Ectodermal cell (in vitro differentiated cells): ENCODE measurements at regions not wholly inside any gene's neighbourhood (a gene's known extent, or its start where the extent isn't known, plus 50 kb on each side); places are given as distances from the start of the nearest gene placed in this dataset.

ENCODE experiments used
- H3K27ac ChIP-seq: 2 replicates; pipeline ENCODE4 v1.7.0; 2013; ENCODE audit warnings: mild to moderate bottlenecking, low read depth, low read length; ENCODE audit not compliant: insufficient read depth, poor library complexity, severe bottlenecking
- H3K27me3 ChIP-seq: 2 replicates; pipeline ENCODE4 v1.7.0; 2013; ENCODE audit warnings: mild to moderate bottlenecking, low read length; ENCODE audit not compliant: insufficient read depth, control insufficient read depth, poor library complexity, severe bottlenecking
- H3K36me3 ChIP-seq: one replicate; pipeline ENCODE4 v1.7.0; 2013; ENCODE audit warnings: low read length; ENCODE audit not compliant: control insufficient read depth, insufficient read depth
- H3K4me1 ChIP-seq: one replicate; pipeline ENCODE4 v1.7.0; 2013; ENCODE audit warnings: low read length; ENCODE audit not compliant: control insufficient read depth, insufficient read depth
- H3K4me3 ChIP-seq: 2 replicates; pipeline ENCODE4 v1.7.0; 2013; ENCODE audit warnings: low read depth, low read length, control low read depth; ENCODE audit not compliant: insufficient read depth
- H3K9me3 ChIP-seq: 2 replicates; pipeline ENCODE4 v1.7.0; 2013; ENCODE audit warnings: mild to moderate bottlenecking, low read length, moderate library complexity; ENCODE audit not compliant: control insufficient read depth
- WGBS, 2 experiments: methylation state at CpG; one replicate each; pipeline ENCODE4 v1.1.7; 2013; ENCODE audit warnings: missing lambda C conversion rate in 2 of 2; 5-methylcytosine and 5-hydroxymethylcytosine counted together

- H3K4me3 ChIP-seq = no peak overlapping the region
- no peaks in the 10 kb centered on the region for H3K4me1 ChIP-seq
- no peaks in the 10 kb centered on the region for H3K9me3 ChIP-seq
- H3K36me3 ChIP-seq = no peaks in the 10 kb centered on the region
- H3K27me3 ChIP-seq = no peaks in the 10 kb centered on the region
- WGBS, 2 experiments = 94 to 96% methylated on average over 11 to 12 of the region's 13 CpGs
- H3K27ac ChIP-seq = no peak overlapping the region
Observed at GRCh38 chr2:59926731-59927130, 626.7 kb downstream of the BCL11A start.

GRCh38 chr2:59925321-59925720 is 628.1 kb downstream of the BCL11A start:
- Histone ChIP-seq H3K36me3 (no peaks in the 10 kb centered on the region), H3K27ac (no peak overlapping the region), H3K4me3 (no peak overlapping the region), H3K4me1 (no peaks in the 10 kb centered on the region), H3K9me3 (no peaks in the 10 kb centered on the region), H3K27me3 (no peaks in the 10 kb centered on the region)
- 88 to 94% methylated on average over 1 of the region's 1 CpG for WGBS, 2 experiments

DNA sequence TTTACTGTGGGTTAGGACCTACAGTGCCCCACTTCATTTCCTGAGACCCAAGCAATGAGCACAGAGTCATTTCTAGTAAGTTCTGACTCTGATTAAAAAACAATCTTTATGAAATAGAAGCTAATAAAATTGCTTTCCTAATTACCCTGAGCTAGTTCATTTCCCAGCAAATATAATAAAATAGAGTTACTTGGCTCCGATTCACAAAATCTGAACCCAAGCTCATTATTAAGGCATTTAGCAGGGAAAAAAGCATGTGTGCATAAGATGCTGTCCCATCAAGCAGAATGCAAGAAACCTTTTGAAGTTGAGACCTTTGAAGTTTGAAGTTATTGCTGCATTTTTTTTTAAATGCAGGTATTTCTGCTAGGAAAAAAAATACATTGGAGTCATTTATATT is 629.1 kb downstream of the BCL11A start:
- no peaks in the 10 kb centered on the region for H3K36me3 ChIP-seq
- no peaks in the 10 kb centered on the region for H3K27me3 ChIP-seq
- H3K27ac ChIP-seq = no peak overlapping the region
- H3K9me3 ChIP-seq = no peaks in the 10 kb centered on the region
- H3K4me1 ChIP-seq = no peaks in the 10 kb centered on the region
- WGBS, 2 experiments = 96 to 100% methylated on average over 1 of the region's 1 CpG
- H3K4me3 ChIP-seq = no peak overlapping the region

GRCh38 chr2:59922450-59922849 is 631.0 kb downstream of the BCL11A start:
- 97 to 100% methylated on average over 4 of the region's 4 CpGs for WGBS, 2 experiments
- H3K27ac ChIP-seq = no peak overlapping the region
- H3K27me3 ChIP-seq = no peaks in the 10 kb centered on the region
- H3K4me1 ChIP-seq = no peaks in the 10 kb centered on the region
- H3K9me3 ChIP-seq = no peaks in the 10 kb centered on the region
- H3K36me3 ChIP-seq = no peaks in the 10 kb centered on the region
- no peak overlapping the region for H3K4me3 ChIP-seq

GRCh38 chr2:59921743-59922142 is 631.7 kb downstream of the BCL11A start:
- WGBS, 2 experiments = 94 to 98% methylated on average over 4 of the region's 4 CpGs

DNA sequence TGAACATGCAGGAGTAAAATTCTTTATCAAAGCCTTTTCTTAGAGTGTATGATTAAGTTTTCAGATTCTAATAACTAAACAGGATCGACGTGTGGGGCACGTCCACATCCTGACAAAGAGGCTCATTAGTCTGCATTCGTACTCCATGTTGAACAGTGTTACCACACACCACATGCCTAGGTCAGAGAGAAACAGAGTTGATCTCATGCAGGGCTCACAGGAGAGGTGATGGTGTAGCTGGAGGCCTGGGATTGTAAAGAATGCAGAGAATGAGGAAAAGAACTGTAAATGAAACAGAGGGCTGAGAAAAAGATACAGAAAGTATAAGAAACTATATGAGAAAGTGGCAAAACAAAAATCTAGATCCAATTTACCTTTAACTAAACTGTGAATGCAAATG is 632.5 kb downstream of the BCL11A start:
- no peaks in the 10 kb centered on the region for H3K36me3 ChIP-seq
- 85 to 96% methylated on average over 4 of the region's 4 CpGs for WGBS, 2 experiments
- H3K9me3 ChIP-seq = no peaks in the 10 kb centered on the region
- H3K4me1 ChIP-seq = no peaks in the 10 kb centered on the region
- H3K4me3 ChIP-seq = no peak overlapping the region
- H3K27me3 ChIP-seq = no peaks in the 10 kb centered on the region
- no peak overlapping the region for H3K27ac ChIP-seq

More at GRCh38 chr2:59921743-59922142, 631.7 kb downstream of the BCL11A start:
- Histone ChIP-seq H3K27ac (no peak overlapping the region), H3K36me3 (no peaks in the 10 kb centered on the region), H3K27me3 (no peaks in the 10 kb centered on the region), H3K4me3 (no peak overlapping the region), H3K9me3 (no peaks in the 10 kb centered on the region), H3K4me1 (no peaks in the 10 kb centered on the region)

- Histone ChIP-seq H3K27me3 (no peaks in the 10 kb centered on the region), H3K4me1 (no peaks in the 10 kb centered on the region), H3K9me3 (no peaks in the 10 kb centered on the region), H3K4me3 (no peak overlapping the region), H3K27ac (no peak overlapping the region), H3K36me3 (no peaks in the 10 kb centered on the region)
- WGBS, 2 experiments = 90 to 93% methylated on average over 4 of the region's 4 CpGs
Observed at GRCh38 chr2:59920307-59920706, 633.1 kb downstream of the BCL11A start.

- H3K27ac ChIP-seq = no peak overlapping the region
- H3K9me3 ChIP-seq = no peaks in the 10 kb centered on the region
- WGBS, 2 experiments = 88 to 95% methylated on average over 1 of the region's 1 CpG
- no peaks in the 10 kb centered on the region for H3K4me1 ChIP-seq
- no peak overlapping the region for H3K4me3 ChIP-seq
- no peaks in the 10 kb centered on the region for H3K36me3 ChIP-seq
- no peaks in the 10 kb centered on the region for H3K27me3 ChIP-seq
Observed at GRCh38 chr2:59919579-59919978, 633.9 kb downstream of the BCL11A start.

GRCh38 chr2:59912042-59912441 is 641.4 kb downstream of the BCL11A start:
- 100% methylated on average over 1 of the region's 1 CpG; no CpG with 5 or more reads in 1 of the 2 experiments for WGBS, 2 experiments
- Histone ChIP-seq H3K27ac (no peak overlapping the region), H3K9me3 (no peaks in the 10 kb centered on the region), H3K4me1 (no peaks in the 10 kb centered on the region), H3K36me3 (no peaks in the 10 kb centered on the region), H3K4me3 (no peak overlapping the region), H3K27me3 (no peaks in the 10 kb centered on the region)

GRCh38 chr2:59910166-59910565 is 643.3 kb downstream of the BCL11A start:
- Histone ChIP-seq H3K9me3 (no peaks in the 10 kb centered on the region), H3K27me3 (no peaks in the 10 kb centered on the region), H3K4me1 (no peaks in the 10 kb centered on the region), H3K36me3 (no peaks in the 10 kb centered on the region), H3K27ac (no peak overlapping the region), H3K4me3 (no peak overlapping the region)
- WGBS, 2 experiments = 86 to 100% methylated on average over 1 of the region's 1 CpG

- Histone ChIP-seq H3K4me3 (no peak overlapping the region), H3K4me1 (no peaks in the 10 kb centered on the region), H3K27ac (no peak overlapping the region), H3K9me3 (no peaks in the 10 kb centered on the region), H3K27me3 (no peaks in the 10 kb centered on the region), H3K36me3 (no peaks in the 10 kb centered on the region)
- 91 to 97% methylated on average over 3 of the region's 3 CpGs for WGBS, 2 experiments
Observed at GRCh38 chr2:59909147-59909546, 644.3 kb downstream of the BCL11A start.
